OCI-LY7 (cell line): ENCODE measurements at regions not wholly inside any gene's neighbourhood (a gene's known extent, or its start where the extent isn't known, plus 50 kb on each side); places are given as distances from the start of the nearest gene placed in this dataset.

ENCODE experiments used
- CTCF ChIP-seq: fragments of 200-600 bp; sonication (generic); conservative IDR thresholded peaks from 2 replicates; pipeline ENCODE4 v1.5.1; 2014; ENCODE audit warnings: mild to moderate bottlenecking, antibody characterized with exemption, low read length, moderate library complexity, mixed read lengths
- EZH2phosphoT487 ChIP-seq: fragments of 200-600 bp; sonication (generic); IDR thresholded peaks from 2 replicates; pipeline ENCODE4 v1.6.1; 2018; ENCODE audit warnings: low read depth, borderline replicate concordance, mild to moderate bottlenecking, mixed run types, antibody characterized with exemption, low read length, moderate library complexity, mixed read lengths

- no peak for TF ChIP-seq CTCF
- no peak for TF ChIP-seq EZH2phosphoT487
These were observed 165.1 kb upstream of the MGAT4C start for GRCh38 chr12:86421333-86421732.
